GM12872 (cell line): ENCODE measurements at regions not wholly inside any gene's neighbourhood (a gene's known extent, or its start where the extent isn't known, plus 50 kb on each side); places are given as distances from the start of the nearest gene placed in this dataset.

ENCODE experiments used
- CTCF ChIP-seq: IDR thresholded peaks from 3 replicates; pipeline ENCODE4 v1.5.1; 2011; ENCODE audit warnings: low read depth, mild to moderate bottlenecking, low read length, moderate library complexity; ENCODE audit not compliant: insufficient read depth

- TF ChIP-seq CTCF, result no peak
Observed at GRCh38 chr12:124390442-124391097, 95.7 kb downstream of the RFLNA start.

GRCh38 chr12:124389725-124390441 is 95.0 kb downstream of the RFLNA start:
- no peak for TF ChIP-seq CTCF

- TF ChIP-seq CTCF, result no peak
Observed at GRCh38 chr12:124389138-124389724, 94.3 kb downstream of the RFLNA start.

- no peak for TF ChIP-seq CTCF
Observed at GRCh38 chr12:124388679-124389137, 93.8 kb downstream of the RFLNA start.

- TF ChIP-seq CTCF, result no peak
Observed at GRCh38 chr12:124388038-124388671, 93.3 kb downstream of the RFLNA start.

- no peak for TF ChIP-seq CTCF
Observed at GRCh38 chr12:124387528-124387911, 92.6 kb downstream of the RFLNA start.
